ENCODE measurements at regions not wholly inside any gene's neighbourhood (a gene's known extent, or its start where the extent isn't known, plus 50 kb on each side); places are given as distances from the start of the nearest gene placed in this dataset.

GRCh38 chr4:23946299-23946698, 56.5 kb upstream of the PPARGC1A start:
- no peak for TF ChIP-seq POLR2A (IDR thresholded peaks at IDR 0.05; ENCODE audit: low read depth, low read length)
- no peak for TF ChIP-seq POLR2AphosphoS5 (IDR thresholded peaks at IDR 0.05; ENCODE audit: low read depth, low read length)
- no peak for TF ChIP-seq TAF1 (IDR thresholded peaks at IDR 0.05; ENCODE audit: borderline replicate concordance, low read depth, low read length)

Measured in GM12892 (cell line).